OCI-LY1 (cell line): ENCODE measurements at regions not wholly inside any gene's neighbourhood (a gene's known extent, or its start where the extent isn't known, plus 50 kb on each side); places are given as distances from the start of the nearest gene placed in this dataset.

ENCODE experiments used
- H2AFZ ChIP-seq: fragments of 200-600 bp; sonication (generic), shearing (Covaris generic); 2 replicates; pipeline ENCODE4 v1.6.0; 2014; ENCODE audit warnings: antibody characterized with exemption, mild to moderate bottlenecking, low read length
- H3F3A ChIP-seq: fragments of 200-600 bp; sonication (generic), shearing (Covaris generic); 2 replicates; pipeline ENCODE4 v1.6.0; 2014; ENCODE audit warnings: mild to moderate bottlenecking, antibody characterized with exemption, low read length, moderate library complexity; ENCODE audit not compliant: insufficient read depth
- H3K27ac ChIP-seq: fragments of 200-600 bp; sonication (generic); 2 replicates; pipeline ENCODE4 v1.5.1; 2014; ENCODE audit warnings: low read length, mixed run types, mild to moderate bottlenecking, low read depth; ENCODE audit not compliant: poor library complexity, severe bottlenecking
- H3K27me3 ChIP-seq: fragments of 200-600 bp; sonication (generic); 2 replicates; pipeline ENCODE4 v1.6.0; 2014; ENCODE audit warnings: antibody characterized with exemption, mild to moderate bottlenecking, low read length, moderate library complexity; ENCODE audit not compliant: insufficient read depth
- H3K36me3 ChIP-seq: fragments of 200-600 bp; sonication (generic); 2 replicates; pipeline ENCODE4 v1.6.1; 2014; ENCODE audit warnings: mild to moderate bottlenecking, antibody characterized with exemption, low read length, moderate library complexity, mixed read lengths; ENCODE audit not compliant: insufficient read depth
- H3K4me1 ChIP-seq: fragments of 200-600 bp; sonication (generic); 2 replicates; pipeline ENCODE4 v1.5.1; 2014; ENCODE audit warnings: mild to moderate bottlenecking, low read length, moderate library complexity; ENCODE audit not compliant: insufficient read depth, severe bottlenecking
- H3K4me2 ChIP-seq: fragments of 200-600 bp; sonication (generic), shearing (Covaris generic); 2 replicates; pipeline ENCODE4 v1.6.1; 2014; ENCODE audit warnings: low read length
- H3K4me3 ChIP-seq: fragments of 200-600 bp; sonication (generic); 2 replicates; pipeline ENCODE4 v1.5.1; 2014; ENCODE audit warnings: low read length, low read depth, mild to moderate bottlenecking, mixed read lengths; ENCODE audit not compliant: poor library complexity, severe bottlenecking
- H3K79me2 ChIP-seq: fragments of 200-600 bp; shearing (Covaris generic); 2 replicates; pipeline ENCODE4 v1.6.1; 2016; ENCODE audit warnings: mixed run types, low read length, mixed read lengths; ENCODE audit not compliant: insufficient read depth
- H3K9ac ChIP-seq: fragments of 200-600 bp; sonication (generic), shearing (Covaris generic); 2 replicates; pipeline ENCODE4 v1.6.1; 2014; ENCODE audit warnings: mild to moderate bottlenecking, low read length, mixed read lengths
- H3K9me2 ChIP-seq: fragments of 200-600 bp; sonication (generic), shearing (Covaris generic); 2 replicates; pipeline ENCODE4 v1.6.1; 2014; ENCODE audit warnings: low read depth, mild to moderate bottlenecking, low read length, mixed read lengths
- H3K9me3 ChIP-seq: fragments of 200-600 bp; shearing (Covaris generic); 2 replicates; pipeline ENCODE4 v1.6.1; 2014; ENCODE audit warnings: low read length, mixed read lengths
- H4K20me1 ChIP-seq: fragments of 200-600 bp; sonication (generic), shearing (Covaris generic); 2 replicates; pipeline ENCODE4 v1.6.0; 2016; ENCODE audit warnings: mild to moderate bottlenecking, low read length; ENCODE audit not compliant: insufficient read depth
- CTCF ChIP-seq: fragments of 200-600 bp; sonication (generic), shearing (Covaris generic); IDR thresholded peaks from 2 replicates; pipeline ENCODE4 v1.5.1; 2017; ENCODE audit warnings: mild to moderate bottlenecking, antibody characterized with exemption, low read length, moderate library complexity, mixed read lengths
- EZH2 ChIP-seq: fragments of 200-600 bp; sonication (generic), shearing (Covaris generic); IDR thresholded peaks from 2 replicates; pipeline ENCODE4 v1.8.0; 2017; ENCODE audit warnings: borderline replicate concordance, mixed run types, mild to moderate bottlenecking, antibody characterized with exemption, low read length, moderate library complexity, mixed read lengths

GRCh38 chr5:31066655-31067328 is 126.7 kb upstream of the CDH6 start:
- Histone ChIP-seq H3F3A (no peaks in the 10 kb centered on the region), H4K20me1 (no peaks in the 10 kb centered on the region), H3K9me3 (no peaks in the 10 kb centered on the region), H3K27me3 (no peaks in the 10 kb centered on the region), H3K4me1 (no peaks in the 10 kb centered on the region), H3K9me2 (no peaks in the 10 kb centered on the region), H3K79me2 (no peaks in the 10 kb centered on the region), H2AFZ (no peak overlapping the region), H3K27ac (no peak overlapping the region), H3K36me3 (no peaks in the 10 kb centered on the region), H3K4me2 (no peak overlapping the region), H3K9ac (no peak overlapping the region), H3K4me3 (no peak overlapping the region)
- no peak for TF ChIP-seq EZH2
- TF ChIP-seq CTCF = no peak

GRCh38 chr5:31064215-31064614 is 129.3 kb upstream of the CDH6 start:
- no peaks in the 10 kb centered on the region for H3K36me3 ChIP-seq
- H2AFZ ChIP-seq = no peak overlapping the region
- no peaks in the 10 kb centered on the region for H3K9me2 ChIP-seq
- H3K9ac ChIP-seq = no peak overlapping the region
- H4K20me1 ChIP-seq = no peaks in the 10 kb centered on the region
- H3K79me2 ChIP-seq = no peaks in the 10 kb centered on the region
- H3K4me1 ChIP-seq = no peaks in the 10 kb centered on the region
- no peak overlapping the region for H3K27ac ChIP-seq
- no peak overlapping the region for H3K4me2 ChIP-seq
- no peaks in the 10 kb centered on the region for H3F3A ChIP-seq
- TF ChIP-seq CTCF (no peak), EZH2 (no peak)
- no peaks in the 10 kb centered on the region for H3K9me3 ChIP-seq
- H3K27me3 ChIP-seq = no peaks in the 10 kb centered on the region
- no peak overlapping the region for H3K4me3 ChIP-seq

GRCh38 chr5:31062902-31063580 is 130.4 kb upstream of the CDH6 start:
- H4K20me1 ChIP-seq = no peaks in the 10 kb centered on the region
- no peaks in the 10 kb centered on the region for H3K9me3 ChIP-seq
- no peaks in the 10 kb centered on the region for H3K36me3 ChIP-seq
- H3K9ac ChIP-seq = no peak overlapping the region
- no peak overlapping the region for H3K4me3 ChIP-seq
- no peak overlapping the region for H2AFZ ChIP-seq
- H3K9me2 ChIP-seq = no peaks in the 10 kb centered on the region
- H3K27ac ChIP-seq = no peak overlapping the region
- H3K79me2 ChIP-seq = no peaks in the 10 kb centered on the region
- no peaks in the 10 kb centered on the region for H3K4me1 ChIP-seq
- H3K27me3 ChIP-seq = no peaks in the 10 kb centered on the region
- no peaks in the 10 kb centered on the region for H3F3A ChIP-seq
- TF ChIP-seq CTCF = no peak
- no peak for TF ChIP-seq EZH2
- H3K4me2 ChIP-seq = no peak overlapping the region
